HG02840 (cell line): ENCODE measurements at regions not wholly inside any gene's neighbourhood (a gene's known extent, or its start where the extent isn't known, plus 50 kb on each side); places are given as distances from the start of the nearest gene placed in this dataset.

Experiments used
- ATAC-seq: cut with Tn5 transposase; IDR thresholded peaks from one replicate; pipeline ENCODE4 v1.9.1; 2021; ENCODE audit warnings: mild to moderate bottlenecking, moderate library complexity, moderate number of reproducible peaks; ENCODE audit not compliant: unreplicated experiment, low FRiP score

DNA sequence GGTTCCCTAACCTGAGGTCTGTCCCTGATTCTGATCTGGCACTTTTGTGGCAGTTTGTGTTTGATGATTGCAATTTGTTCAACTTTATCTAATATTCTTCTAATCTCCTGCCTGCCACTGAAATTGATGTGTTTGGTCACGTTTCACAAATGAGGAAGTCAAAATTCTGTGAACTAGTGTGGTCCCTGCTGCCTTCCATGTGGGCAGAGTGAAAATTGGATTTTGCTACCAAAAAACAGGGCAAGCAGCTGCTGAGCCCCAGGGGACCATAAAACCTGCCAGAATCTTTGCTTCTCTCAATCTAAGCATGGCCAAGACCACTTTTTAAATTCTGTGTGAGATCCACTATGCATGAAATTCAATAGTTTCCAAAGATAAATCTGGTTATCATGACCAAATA lies 195.5 kb upstream of the CYRIA start:
- ATAC-seq, result no peak

GRCh38 chr2:16860627-16861026 lies 195.0 kb upstream of the CYRIA start:
- no peak for ATAC-seq

DNA sequence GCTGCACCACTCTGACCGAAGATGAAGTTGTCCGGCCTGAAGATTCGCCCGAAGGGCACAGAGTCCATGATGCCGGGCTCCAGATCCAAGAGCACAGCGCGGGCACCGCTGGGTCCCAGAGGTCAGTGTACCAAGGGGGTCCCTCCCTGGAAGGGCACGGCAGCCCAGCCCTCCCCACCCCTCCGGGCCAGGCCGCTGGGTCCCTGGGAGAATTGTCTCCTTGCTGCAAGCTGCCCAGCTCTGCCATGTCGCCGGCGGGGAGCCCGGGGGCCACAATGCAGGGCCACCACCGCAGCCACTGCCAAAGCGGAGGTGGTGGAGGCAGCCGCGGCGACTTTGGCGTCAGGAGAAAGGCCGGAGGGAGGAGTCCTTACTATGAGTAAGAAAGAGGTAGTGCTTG lies 189.5 kb upstream of the CYRIA start:
- no peak for ATAC-seq

GRCh38 chr2:16853088-16853487 lies 187.5 kb upstream of the CYRIA start:
- no peak for ATAC-seq

GRCh38 chr2:16852651-16853050 lies 187.0 kb upstream of the CYRIA start:
- ATAC-seq, result no peak

DNA sequence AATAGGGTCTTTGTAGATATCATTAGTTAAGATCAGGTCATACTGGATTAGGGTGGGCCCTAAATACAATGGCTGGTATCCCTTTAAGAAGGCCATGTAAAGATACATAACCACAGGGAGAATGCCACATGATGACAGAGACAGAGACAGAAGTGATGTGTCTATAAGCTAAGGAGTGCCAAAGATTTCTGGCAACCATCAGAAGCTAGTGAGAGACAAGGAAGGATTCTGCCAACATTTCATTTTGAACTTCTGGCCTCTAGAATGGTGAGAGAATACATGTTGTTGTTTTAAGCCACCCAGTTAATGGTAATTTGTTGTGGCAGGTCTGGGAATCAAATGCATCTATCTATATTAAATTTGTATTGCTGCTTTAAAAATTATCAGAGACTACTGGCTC lies 185.5 kb upstream of the CYRIA start:
- ATAC-seq, result no peak

GRCh38 chr2:16840496-16841172 lies 175.0 kb upstream of the CYRIA start:
- ATAC-seq, result no peak

DNA sequence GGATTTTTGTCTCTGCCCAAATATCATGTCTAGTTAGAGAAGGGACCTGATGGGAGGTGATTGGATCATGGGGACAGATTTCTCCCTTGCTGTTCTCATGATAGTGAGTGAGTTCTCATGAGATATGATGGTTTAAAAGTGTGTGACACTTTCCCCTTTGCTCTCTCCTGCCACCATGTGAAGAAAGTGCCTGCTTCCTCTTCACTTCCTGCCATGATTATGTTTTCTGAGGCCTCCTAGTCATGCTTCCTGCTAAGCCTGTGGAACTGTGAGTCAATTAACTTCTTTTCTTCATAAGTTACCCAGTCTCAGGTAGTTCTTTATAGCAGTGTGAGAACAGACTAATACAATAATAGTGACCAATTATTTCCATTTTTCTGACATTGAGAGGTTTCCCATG lies 167.3 kb upstream of the CYRIA start:
- ATAC-seq, result no peak

- no peak for ATAC-seq
Measured at GRCh38 chr2:16828828-16829160, 163.2 kb upstream of the CYRIA start.

DNA sequence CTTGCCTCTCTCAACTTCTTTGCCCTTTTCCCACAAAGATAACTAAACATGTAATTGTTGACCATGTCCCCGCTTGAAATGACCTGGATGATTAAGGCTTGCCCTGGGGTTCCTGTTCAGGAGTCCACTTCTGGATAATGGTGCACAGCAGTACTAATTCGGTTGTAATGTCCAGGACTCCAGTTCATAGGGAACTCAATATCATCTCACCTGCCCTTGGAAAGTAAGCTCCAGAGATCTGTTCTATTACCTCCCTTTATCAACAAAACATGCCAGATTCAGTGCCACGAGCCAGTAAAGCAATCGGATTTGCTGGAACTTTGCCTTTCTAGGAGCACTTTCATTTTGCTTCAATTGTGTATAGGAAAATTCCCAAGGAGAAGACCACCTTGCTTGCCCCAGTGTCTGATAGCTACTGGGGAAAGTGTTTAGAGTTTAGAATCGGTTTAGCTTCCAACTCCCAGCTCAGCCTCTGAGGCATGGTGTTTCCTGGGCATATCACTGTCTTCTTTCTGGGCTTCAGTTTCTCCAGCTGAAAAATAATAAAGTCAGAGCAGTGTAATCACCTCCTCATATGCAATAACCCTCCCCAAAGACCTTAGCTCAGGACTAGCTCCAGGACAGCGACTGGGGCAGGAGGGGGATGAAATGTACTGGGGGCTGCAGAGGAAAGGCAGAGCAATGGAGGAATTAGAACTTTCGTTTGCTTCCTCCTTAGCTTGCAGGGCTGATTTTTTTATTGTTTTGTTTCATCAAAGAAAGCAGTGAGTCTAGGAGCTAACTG lies 162.6 kb upstream of the CYRIA start:
- no peak for ATAC-seq

GRCh38 chr2:16824472-16824871 lies 158.8 kb upstream of the CYRIA start:
- ATAC-seq, result no peak

DNA sequence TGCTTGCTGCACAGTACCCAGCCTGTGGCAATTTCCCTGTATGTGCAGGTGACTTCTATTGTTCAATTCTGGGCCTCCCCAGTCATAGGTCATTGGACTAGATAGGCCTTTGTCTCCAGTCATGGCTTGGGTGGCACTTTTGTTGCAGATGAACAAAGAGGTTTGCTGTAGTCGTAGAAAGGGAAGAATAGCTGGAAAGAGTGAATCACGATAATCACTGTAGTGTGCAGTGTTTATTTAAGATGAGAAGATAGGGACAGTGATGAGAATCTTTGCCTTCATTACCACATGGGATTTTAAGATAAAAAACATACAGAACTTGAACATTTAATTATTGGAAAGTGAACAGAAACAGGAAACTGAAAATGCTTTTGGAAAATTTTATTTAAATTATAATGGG lies 156.1 kb upstream of the CYRIA start:
- no peak for ATAC-seq

GRCh38 chr2:16818203-16818556 lies 152.5 kb upstream of the CYRIA start:
- ATAC-seq, result no peak

DNA sequence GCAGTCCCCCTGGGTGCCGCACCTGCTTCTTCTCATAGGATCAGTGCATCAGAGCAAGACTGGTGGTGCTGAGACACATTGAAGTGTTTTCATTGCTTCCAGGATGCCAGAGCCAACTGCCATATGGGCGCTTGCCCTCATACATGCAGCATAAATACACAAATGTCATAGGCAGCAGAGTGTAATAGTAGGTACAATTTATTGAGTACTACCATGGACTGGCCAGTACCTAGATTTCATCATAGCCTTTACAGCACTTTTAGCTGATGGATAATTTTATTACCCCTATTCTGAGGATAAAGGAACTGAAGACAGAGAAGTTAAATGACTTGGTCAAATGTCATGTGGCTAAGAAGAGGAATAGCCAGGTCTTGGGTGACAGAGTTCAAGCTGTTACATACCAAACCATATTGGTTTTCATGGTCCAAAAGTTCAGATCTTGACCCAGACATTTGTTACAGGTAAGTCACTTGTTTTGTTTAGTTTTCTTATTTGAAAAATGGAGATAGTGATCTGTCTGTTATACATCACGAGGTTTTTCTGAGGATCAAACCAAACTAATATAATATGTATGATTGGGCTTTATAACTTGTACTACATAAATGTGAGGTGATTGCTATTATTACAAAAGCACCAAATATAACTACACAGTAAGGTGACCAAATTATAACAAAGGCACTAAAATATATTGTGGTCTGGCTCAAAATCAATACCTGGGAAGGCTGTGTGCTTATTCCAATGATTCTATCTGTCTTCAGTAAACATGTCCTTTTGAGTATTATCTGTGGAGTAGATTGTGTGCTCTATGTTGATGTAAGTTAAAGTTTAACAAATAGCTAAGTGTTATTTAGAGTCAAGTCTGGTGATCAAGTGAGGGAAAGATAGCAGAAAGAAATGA lies 151.9 kb upstream of the CYRIA start:
- ATAC-seq, result no peak

GRCh38 chr2:16816522-16816921 lies 150.9 kb upstream of the CYRIA start:
- no peak for ATAC-seq

- no peak for ATAC-seq
Measured at GRCh38 chr2:16816016-16816415, 150.4 kb upstream of the CYRIA start.

DNA sequence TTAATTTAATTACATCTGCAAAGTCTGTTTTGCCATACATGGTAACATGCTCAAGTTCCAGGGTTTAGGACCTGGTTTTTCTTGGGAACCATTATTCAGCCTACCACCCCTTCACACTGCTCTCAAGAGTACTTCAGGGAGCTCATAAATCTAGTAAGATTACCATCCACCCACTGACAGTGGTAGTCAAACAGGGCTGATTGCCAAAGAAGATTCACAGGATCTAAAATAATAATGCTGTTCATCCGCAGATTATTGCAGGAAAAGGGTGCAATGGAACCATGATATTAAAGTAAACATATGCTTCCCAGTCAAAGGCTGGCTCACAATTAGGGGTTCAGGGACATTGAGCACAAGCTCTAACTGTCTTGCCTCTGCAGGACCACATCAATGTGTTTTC lies 148.0 kb upstream of the CYRIA start:
- no peak for ATAC-seq

GRCh38 chr2:16798472-16798871 lies 132.8 kb upstream of the CYRIA start:
- ATAC-seq, result no peak

DNA sequence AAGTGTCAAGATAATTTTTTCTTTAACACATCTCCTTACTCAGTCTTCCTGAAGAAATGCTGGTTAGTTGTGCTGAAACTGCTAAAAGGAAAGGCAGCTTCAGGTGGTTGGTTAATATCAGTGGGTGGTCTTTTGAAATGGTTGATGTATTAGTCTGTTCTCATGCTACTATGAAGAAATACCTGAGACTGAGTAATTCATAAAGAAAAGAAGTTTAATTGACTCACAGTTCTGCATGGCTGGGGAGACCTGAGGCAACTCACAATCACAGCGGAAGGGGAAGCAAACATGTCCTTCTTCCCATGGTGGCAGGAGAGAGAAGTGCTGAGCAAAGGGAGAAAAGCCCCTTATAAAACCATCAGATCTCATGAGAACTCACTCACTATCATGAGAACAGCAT lies 125.9 kb upstream of the CYRIA start:
- ATAC-seq, result no peak

DNA sequence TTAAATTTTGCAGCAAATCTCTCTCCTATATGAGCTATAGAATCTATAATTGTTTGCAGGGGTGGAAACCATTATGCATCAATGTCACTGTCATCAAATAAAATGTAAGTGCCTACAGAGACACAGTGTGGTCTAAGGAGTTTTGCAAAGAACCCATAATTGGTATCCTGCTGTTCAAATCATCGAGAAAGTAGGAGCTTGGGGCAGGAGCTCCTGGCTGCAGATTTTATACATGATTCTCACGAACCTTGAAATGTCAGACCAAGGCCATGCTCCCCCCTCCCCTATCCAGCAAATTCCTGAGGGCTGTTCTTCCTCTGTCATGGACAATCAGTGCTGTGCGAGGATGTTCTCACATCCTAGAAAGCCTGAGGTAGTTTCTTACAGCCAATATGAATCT lies 119.5 kb upstream of the CYRIA start:
- ATAC-seq, result no peak

GRCh38 chr2:16784652-16785051 lies 119.0 kb upstream of the CYRIA start:
- ATAC-seq, result no peak
